H9 (cell line): ENCODE measurements at regions not wholly inside any gene's neighbourhood (a gene's known extent, or its start where the extent isn't known, plus 50 kb on each side); places are given as distances from the start of the nearest gene placed in this dataset.

Experiments
- DNase-seq: peaks from one replicate; pipeline ENCODE4 v3.0.0-alpha.2; 2017
- H2AFZ ChIP-seq: one replicate; pipeline ENCODE4 v1.6.1; 2013; ENCODE audit warnings: mild to moderate bottlenecking, low read length, control low read depth, moderate library complexity
- H2AK5ac ChIP-seq: 2 replicates; pipeline ENCODE4 v1.6.1; 2013; ENCODE audit warnings: low read length, control low read depth, mixed read lengths; ENCODE audit not compliant: insufficient read length
- H2BK120ac ChIP-seq: one replicate; pipeline ENCODE4 v1.6.1; 2013; ENCODE audit warnings: low read depth, mild to moderate bottlenecking, low read length, control low read depth, inconsistent platforms; ENCODE audit not compliant: poor library complexity, severe bottlenecking
- H2BK12ac ChIP-seq: 2 replicates; pipeline ENCODE4 v1.6.1; 2013; ENCODE audit warnings: low read length, control low read depth, mixed read lengths, low read depth; ENCODE audit not compliant: insufficient read length
- H2BK15ac ChIP-seq: 2 replicates; pipeline ENCODE4 v1.6.1; 2013; ENCODE audit warnings: low read depth, low read length, control low read depth
- H2BK20ac ChIP-seq: one replicate; pipeline ENCODE4 v1.6.1; 2013; ENCODE audit warnings: low read depth, mild to moderate bottlenecking, low read length, control low read depth, inconsistent platforms; ENCODE audit not compliant: poor library complexity, severe bottlenecking
- H2BK5ac ChIP-seq: 2 replicates; pipeline ENCODE4 v1.6.1; 2013; ENCODE audit warnings: low read length, control low read depth, mixed read lengths; ENCODE audit not compliant: insufficient read length
- H3K14ac ChIP-seq: 2 replicates; pipeline ENCODE4 v1.6.1; 2013; ENCODE audit warnings: low read length, control low read depth; ENCODE audit not compliant: insufficient read depth
- H3K18ac ChIP-seq: 2 replicates; pipeline ENCODE4 v1.6.1; 2013; ENCODE audit warnings: low read depth, mild to moderate bottlenecking, mixed read lengths, low read length, control low read depth; ENCODE audit not compliant: insufficient read length
- H3K23ac ChIP-seq: 2 replicates; pipeline ENCODE4 v1.6.1; 2013; ENCODE audit warnings: low read length, control low read depth, mixed read lengths, low read depth; ENCODE audit not compliant: insufficient read length
- H3K23me2 ChIP-seq: 2 replicates; pipeline ENCODE4 v1.6.1; 2013; ENCODE audit warnings: low read depth, mild to moderate bottlenecking, mixed read lengths, low read length, control low read depth; ENCODE audit not compliant: insufficient read length, poor library complexity, severe bottlenecking
- H3K27ac ChIP-seq: 2 replicates; pipeline ENCODE4 v1.5.1; 2013; ENCODE audit warnings: low read length, control low read depth, mixed read lengths, low read depth; ENCODE audit not compliant: insufficient read length
- H3K27me3 ChIP-seq: 2 replicates; pipeline ENCODE4 v1.6.1; 2013; ENCODE audit warnings: low read length, control low read depth, inconsistent platforms; ENCODE audit not compliant: insufficient read depth
- H3K4ac ChIP-seq: 2 replicates; pipeline ENCODE4 v1.6.1; 2013; ENCODE audit warnings: low read depth, mild to moderate bottlenecking, control low read depth, inconsistent platforms, low read length, moderate library complexity
- H3K4me1 ChIP-seq: 2 replicates; pipeline ENCODE4 v1.6.1; 2013; ENCODE audit warnings: low read length, control low read depth, inconsistent platforms; ENCODE audit not compliant: insufficient read depth
- H3K4me2 ChIP-seq: 2 replicates; pipeline ENCODE4 v1.6.1; 2013; ENCODE audit warnings: low read length, control low read depth, mixed read lengths; ENCODE audit not compliant: insufficient read length, insufficient read depth
- H3K56ac ChIP-seq: 2 replicates; pipeline ENCODE4 v1.6.1; 2013; ENCODE audit warnings: low read depth, mild to moderate bottlenecking, mixed read lengths, low read length, control low read depth; ENCODE audit not compliant: insufficient read length
- H3K79me1 ChIP-seq: 2 replicates; pipeline ENCODE4 v1.6.1; 2013; ENCODE audit warnings: low read depth, mild to moderate bottlenecking, moderate library complexity, low read length, control low read depth, inconsistent platforms; ENCODE audit not compliant: insufficient read depth, poor library complexity, severe bottlenecking
- H3K79me2 ChIP-seq: 2 replicates; pipeline ENCODE4 v1.6.1; 2013; ENCODE audit warnings: low read length, control low read depth, inconsistent platforms; ENCODE audit not compliant: insufficient read depth
- H3K9ac ChIP-seq: 2 replicates; pipeline ENCODE4 v1.6.1; 2013; ENCODE audit warnings: low read length, control low read depth, mixed read lengths; ENCODE audit not compliant: insufficient read length; ENCODE audit errors: extremely low read depth
- H3K9me3 ChIP-seq: one replicate; pipeline ENCODE4 v1.6.1; 2013; ENCODE audit warnings: low read depth, low read length, inconsistent platforms; ENCODE audit not compliant: control insufficient read depth
- H3T11ph ChIP-seq: one replicate; pipeline ENCODE4 v1.6.1; 2013; ENCODE audit warnings: mild to moderate bottlenecking, low read length, control low read depth, inconsistent platforms
- H4K20me1 ChIP-seq: one replicate; pipeline ENCODE4 v1.6.1; 2013; ENCODE audit not compliant: control insufficient read depth, insufficient read length, insufficient read depth
- H4K5ac ChIP-seq: 2 replicates; pipeline ENCODE4 v1.6.1; 2013; ENCODE audit warnings: low read depth, mild to moderate bottlenecking, mixed read lengths, low read length, control low read depth; ENCODE audit not compliant: insufficient read length
- H4K8ac ChIP-seq: replicated peaks from 2 replicates; pipeline ENCODE4 v1.6.1; 2013; ENCODE audit warnings: low read length, control low read depth, mixed read lengths, low read depth; ENCODE audit not compliant: insufficient read length
- H4K91ac ChIP-seq: 2 replicates; pipeline ENCODE4 v1.6.1; 2013; ENCODE audit warnings: low read depth, mild to moderate bottlenecking, moderate library complexity, mixed read lengths, low read length, control low read depth; ENCODE audit not compliant: insufficient read length
- H3K27ac Mint-ChIP-seq, 3 experiments: 2 replicates in 2 of 3; 3 replicates in 1 of 3; pipeline ENCODE4 v1.8.0; 2020 to 2021; ENCODE audit warnings: mixed read lengths in 3 of 3, mild to moderate bottlenecking in 1 of 3, moderate library complexity in 1 of 3
- H3K27me3 Mint-ChIP-seq: 2 replicates; pipeline ENCODE4 v1.8.0; 2021; ENCODE audit warnings: low read depth, mild to moderate bottlenecking, moderate library complexity, mixed read lengths
- H3K36me3 Mint-ChIP-seq, 3 experiments: 2 replicates in 2 of 3; 3 replicates in 1 of 3; pipeline ENCODE4 v1.8.0; 2020 to 2021; ENCODE audit warnings: low read depth in 3 of 3, mixed read lengths in 3 of 3; ENCODE audit not compliant: insufficient read depth in 1 of 3
- H3K4me1 Mint-ChIP-seq, 2 experiments: 2 replicates each; pipeline ENCODE4 v1.8.0; 2020; ENCODE audit warnings: mixed read lengths in 2 of 2
- H3K4me3 Mint-ChIP-seq, 2 experiments: 2 replicates in 1 of 2; 3 replicates in 1 of 2; pipeline ENCODE4 v1.8.0; 2020 to 2021; ENCODE audit warnings: mild to moderate bottlenecking in 2 of 2, mixed read lengths in 2 of 2, moderate library complexity in 1 of 2
- H3K9me3 Mint-ChIP-seq, 2 experiments: 2 replicates in 1 of 2; 3 replicates in 1 of 2; pipeline ENCODE4 v1.8.0; 2020; ENCODE audit warnings: mild to moderate bottlenecking in 2 of 2, mixed read lengths in 2 of 2, moderate library complexity in 1 of 2
- WGBS: extraction: QIAGEN DNeasy Blood & Tissue Kit; methylation state at CpG from one replicate; pipeline ENCODE4 v1.1.7; 2013; ENCODE audit warnings: missing lambda C conversion rate, low lambda C conversion rate, mixed read lengths; ENCODE audit not compliant: insufficient read length; ENCODE audit errors: extremely low coverage; 5-methylcytosine and 5-hydroxymethylcytosine counted together
- TF ChIP-seq, protein P1 (sequence below): fragments of 200-600 bp; sonication (generic); conservative IDR thresholded peaks from 3 replicates; pipeline ENCODE4 v1.8.0; 2021; ENCODE audit warnings: antibody characterized with exemption, mild to moderate bottlenecking

DNA sequence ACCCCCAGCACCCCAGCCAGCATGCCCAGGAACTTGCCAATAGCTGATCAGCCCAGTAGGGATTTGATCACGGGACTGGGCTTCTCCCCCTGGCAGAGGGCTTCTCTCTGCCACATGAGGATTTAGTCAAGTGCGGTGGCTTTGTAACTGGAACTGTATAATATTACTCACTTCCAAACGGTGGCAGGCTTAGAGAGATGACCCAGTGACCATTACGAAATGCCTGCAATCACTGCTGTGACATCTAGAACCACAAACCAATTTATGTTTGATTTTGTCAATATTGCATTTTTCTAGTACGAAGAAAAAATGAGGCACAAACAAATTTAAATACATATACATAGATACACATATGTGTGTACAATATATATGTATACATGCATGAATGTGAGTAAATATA lies 192.1 kb downstream of the ERCC6L2 start:
- Mint-ChIP-seq H3K27me3 (no peaks in the 10 kb centered on the region; the same call in 1 of the 2 replicates), H3K4me3 (no peak overlapping the region), H3K36me3 (no peaks in the 10 kb centered on the region), H3K4me1 (peaks cover 8 to 19% of the 10 kb centered on the region in 2 experiments; a peak in 3 of 4 replicates), H3K27ac (no peak overlapping the region), H3K9me3 (no peaks in the 10 kb centered on the region)
- Histone ChIP-seq H3K4me2 (no peak overlapping the region), H4K8ac (no peak overlapping the region), H3K23me2 (no peaks in the 10 kb centered on the region), H4K91ac (no peak overlapping the region), H2AK5ac (no peak overlapping the region), H3K18ac (no peak overlapping the region), H4K5ac (no peak overlapping the region), H3K23ac (no peak overlapping the region), H2BK12ac (no peak overlapping the region), H2BK120ac (no peak overlapping the region), H3K14ac (no peak overlapping the region), H2BK20ac (no peak overlapping the region), H2BK15ac (no peak overlapping the region), H3K79me1 (no peaks in the 10 kb centered on the region), H3K4ac (no peak overlapping the region), H3K27ac (no peak overlapping the region), H3K9ac (no peak overlapping the region), H3K9me3 (no peaks in the 10 kb centered on the region), H2AFZ (no peak overlapping the region), H3K79me2 (no peaks in the 10 kb centered on the region), H3T11ph (no peak overlapping the region), H3K4me1 (no peaks in the 10 kb centered on the region), H3K27me3 (no peaks in the 10 kb centered on the region), H4K20me1 (peaks cover 2% of the 10 kb centered on the region), H2BK5ac (no peak overlapping the region), H3K56ac (no peak overlapping the region)
- no CpG with 5 or more reads among the region's 5 CpGs for WGBS
- DNase-seq = no peak
- TF ChIP-seq, protein P1, sequence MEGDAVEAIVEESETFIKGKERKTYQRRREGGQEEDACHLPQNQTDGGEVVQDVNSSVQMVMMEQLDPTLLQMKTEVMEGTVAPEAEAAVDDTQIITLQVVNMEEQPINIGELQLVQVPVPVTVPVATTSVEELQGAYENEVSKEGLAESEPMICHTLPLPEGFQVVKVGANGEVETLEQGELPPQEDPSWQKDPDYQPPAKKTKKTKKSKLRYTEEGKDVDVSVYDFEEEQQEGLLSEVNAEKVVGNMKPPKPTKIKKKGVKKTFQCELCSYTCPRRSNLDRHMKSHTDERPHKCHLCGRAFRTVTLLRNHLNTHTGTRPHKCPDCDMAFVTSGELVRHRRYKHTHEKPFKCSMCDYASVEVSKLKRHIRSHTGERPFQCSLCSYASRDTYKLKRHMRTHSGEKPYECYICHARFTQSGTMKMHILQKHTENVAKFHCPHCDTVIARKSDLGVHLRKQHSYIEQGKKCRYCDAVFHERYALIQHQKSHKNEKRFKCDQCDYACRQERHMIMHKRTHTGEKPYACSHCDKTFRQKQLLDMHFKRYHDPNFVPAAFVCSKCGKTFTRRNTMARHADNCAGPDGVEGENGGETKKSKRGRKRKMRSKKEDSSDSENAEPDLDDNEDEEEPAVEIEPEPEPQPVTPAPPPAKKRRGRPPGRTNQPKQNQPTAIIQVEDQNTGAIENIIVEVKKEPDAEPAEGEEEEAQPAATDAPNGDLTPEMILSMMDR = no peak
